ENCODE measurements at regions not wholly inside any gene's neighbourhood (a gene's known extent, or its start where the extent isn't known, plus 50 kb on each side); places are given as distances from the start of the nearest gene placed in this dataset.

DNA sequence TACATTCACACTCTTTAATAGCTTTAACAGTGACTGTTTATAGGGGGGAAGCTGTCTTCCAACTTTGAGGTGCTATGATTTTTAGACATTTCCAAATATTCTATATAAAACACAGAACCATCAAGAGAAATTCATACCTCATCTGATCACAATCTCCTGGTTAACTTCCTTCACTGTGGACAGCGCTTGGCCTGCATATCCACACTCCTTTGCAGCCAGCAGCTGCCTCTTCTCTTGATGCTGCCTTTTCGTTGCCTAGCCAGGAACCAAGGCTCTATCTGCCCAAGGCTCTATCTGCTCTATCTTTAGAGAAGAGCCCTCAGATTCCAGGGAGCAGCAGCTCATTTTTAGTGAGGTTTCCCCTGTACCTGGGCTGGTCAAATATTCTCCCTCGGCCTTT is 252.0 kb downstream of the PTEN start:
- H3K36me3 ChIP-seq (ENCODE audit: control insufficient read depth, insufficient read depth, low read length) = no peaks in the 10 kb centered on the region
- H3K79me2 ChIP-seq (ENCODE audit: control insufficient read depth, insufficient read depth, low read length) = no peaks in the 10 kb centered on the region
- H3K4me2 ChIP-seq (ENCODE audit: extremely low read depth, insufficient read depth, low read length) = no peak overlapping the region
- H2AFZ ChIP-seq (ENCODE audit: low read length) = no peak overlapping the region
- H4K20me1 ChIP-seq (ENCODE audit: control insufficient read depth, extremely low read depth, insufficient read depth, low read length) = no peaks in the 10 kb centered on the region
- TF ChIP-seq, protein P1, sequence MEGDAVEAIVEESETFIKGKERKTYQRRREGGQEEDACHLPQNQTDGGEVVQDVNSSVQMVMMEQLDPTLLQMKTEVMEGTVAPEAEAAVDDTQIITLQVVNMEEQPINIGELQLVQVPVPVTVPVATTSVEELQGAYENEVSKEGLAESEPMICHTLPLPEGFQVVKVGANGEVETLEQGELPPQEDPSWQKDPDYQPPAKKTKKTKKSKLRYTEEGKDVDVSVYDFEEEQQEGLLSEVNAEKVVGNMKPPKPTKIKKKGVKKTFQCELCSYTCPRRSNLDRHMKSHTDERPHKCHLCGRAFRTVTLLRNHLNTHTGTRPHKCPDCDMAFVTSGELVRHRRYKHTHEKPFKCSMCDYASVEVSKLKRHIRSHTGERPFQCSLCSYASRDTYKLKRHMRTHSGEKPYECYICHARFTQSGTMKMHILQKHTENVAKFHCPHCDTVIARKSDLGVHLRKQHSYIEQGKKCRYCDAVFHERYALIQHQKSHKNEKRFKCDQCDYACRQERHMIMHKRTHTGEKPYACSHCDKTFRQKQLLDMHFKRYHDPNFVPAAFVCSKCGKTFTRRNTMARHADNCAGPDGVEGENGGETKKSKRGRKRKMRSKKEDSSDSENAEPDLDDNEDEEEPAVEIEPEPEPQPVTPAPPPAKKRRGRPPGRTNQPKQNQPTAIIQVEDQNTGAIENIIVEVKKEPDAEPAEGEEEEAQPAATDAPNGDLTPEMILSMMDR (conservative IDR thresholded peaks at IDR 0.05 in 1 of 2, IDR thresholded peaks at IDR 0.05 in 1 of 2; ENCODE audit: low read depth in 1 of 2, low read length in 2 of 2) = no peak
- no peak for TF ChIP-seq EZH2 (IDR thresholded peaks at IDR 0.05; ENCODE audit: low read length, missing control alignments)
- H3K4me1 ChIP-seq (ENCODE audit: control insufficient read depth, extremely low read depth, insufficient read depth, low read length) = peaks cover 16% of the 10 kb centered on the region
- H3K9ac ChIP-seq (ENCODE audit: insufficient read depth, low read length) = no peak overlapping the region
- no peak overlapping the region for H3K27ac ChIP-seq (ENCODE audit: insufficient read depth, low read length)
- no peaks in the 10 kb centered on the region for H3K27me3 ChIP-seq (ENCODE audit: control insufficient read depth, insufficient read depth, low read length)
- H3K4me3 ChIP-seq (replicated peaks in 1 of 4; ENCODE audit: control extremely low read depth in 1 of 4, insufficient read depth in 1 of 4, low read depth in 3 of 4, low read length in 4 of 4) = no peak overlapping the region
- H3K9me3 ChIP-seq (ENCODE audit: control insufficient read depth, insufficient read depth, low read depth, low read length) = no peaks in the 10 kb centered on the region
- peak in 1 of 2 donors; percentile 15 for DNase-seq (ENCODE audit: low read depth in 2 of 2)

DNA sequence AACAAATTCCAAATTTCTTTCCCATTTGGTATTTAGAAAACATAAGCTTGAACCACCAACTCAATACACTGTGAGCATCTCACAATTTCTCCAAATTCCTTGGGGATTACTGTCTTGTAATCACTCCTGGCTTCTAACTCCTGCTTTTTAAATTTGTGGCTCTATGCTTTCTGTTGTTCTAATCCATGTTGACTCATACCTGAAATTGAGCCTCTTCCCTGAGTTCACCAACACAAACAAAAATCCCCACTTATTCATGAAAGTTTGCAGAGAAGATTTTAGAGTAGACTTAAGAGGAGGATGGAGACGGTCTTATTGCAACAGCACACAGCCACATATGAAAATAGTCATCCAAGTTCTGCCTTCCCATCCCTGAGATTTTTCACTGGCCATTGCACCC is 252.5 kb downstream of the PTEN start:
- no peak overlapping the region for H3K27ac ChIP-seq (ENCODE audit: insufficient read depth, low read length)

DNA sequence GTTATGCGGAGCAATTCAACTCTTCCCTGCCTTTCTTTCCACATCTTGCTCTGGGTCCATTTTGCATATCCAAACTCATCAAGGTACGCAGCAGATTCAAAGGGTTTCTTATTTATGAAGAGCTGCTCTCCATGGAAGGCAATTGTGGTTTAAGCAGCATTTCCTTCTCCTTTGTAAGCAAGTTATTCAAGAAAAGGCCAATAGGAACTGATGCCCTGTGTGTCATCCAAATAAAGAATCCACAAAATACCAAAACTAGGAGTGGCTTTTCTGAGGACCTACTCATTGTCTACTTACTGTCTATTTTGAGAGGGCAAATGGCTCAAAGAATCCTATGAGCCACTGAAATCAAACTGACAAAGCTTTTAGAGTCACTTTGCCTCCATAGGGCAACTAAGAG is 253.1 kb downstream of the PTEN start:
- TF ChIP-seq EZH2 (IDR thresholded peaks at IDR 0.05; ENCODE audit: low read length, missing control alignments) = no peak
- TF ChIP-seq, protein P1 (conservative IDR thresholded peaks at IDR 0.05 in 1 of 2, IDR thresholded peaks at IDR 0.05 in 1 of 2; ENCODE audit: low read depth in 1 of 2, low read length in 2 of 2) = no peak
- peak overlapping the region; percentile 6 for H3K4me2 ChIP-seq (ENCODE audit: extremely low read depth, insufficient read depth, low read length)
- no peak overlapping the region for H3K9ac ChIP-seq (ENCODE audit: insufficient read depth, low read length)

More for the DNA sequence above, 252.5 kb downstream of the PTEN start:
- H3K27me3 ChIP-seq (ENCODE audit: control insufficient read depth, insufficient read depth, low read length) = no peaks in the 10 kb centered on the region
- no peak overlapping the region for H3K4me3 ChIP-seq (replicated peaks in 1 of 4; ENCODE audit: control extremely low read depth in 1 of 4, insufficient read depth in 1 of 4, low read depth in 3 of 4, low read length in 4 of 4)
- DNase-seq (ENCODE audit: low read depth in 2 of 2) = peak in 1 of 2 donors; percentile 77
- no peak for TF ChIP-seq EZH2 (IDR thresholded peaks at IDR 0.05; ENCODE audit: low read length, missing control alignments)
- TF ChIP-seq, protein P1 (conservative IDR thresholded peaks at IDR 0.05 in 1 of 2, IDR thresholded peaks at IDR 0.05 in 1 of 2; ENCODE audit: low read depth in 1 of 2, low read length in 2 of 2) = no peak
- H3K4me2 ChIP-seq (ENCODE audit: extremely low read depth, insufficient read depth, low read length) = no peak overlapping the region
- H4K20me1 ChIP-seq (ENCODE audit: control insufficient read depth, extremely low read depth, insufficient read depth, low read length) = no peaks in the 10 kb centered on the region
- H3K4me1 ChIP-seq (ENCODE audit: control insufficient read depth, extremely low read depth, insufficient read depth, low read length) = peaks cover 11% of the 10 kb centered on the region
- H3K9me3 ChIP-seq (ENCODE audit: control insufficient read depth, insufficient read depth, low read depth, low read length) = no peaks in the 10 kb centered on the region
- H3K9ac ChIP-seq (ENCODE audit: insufficient read depth, low read length) = no peak overlapping the region
- no peak overlapping the region for H2AFZ ChIP-seq (ENCODE audit: low read length)
- H3K36me3 ChIP-seq (ENCODE audit: control insufficient read depth, insufficient read depth, low read length) = no peaks in the 10 kb centered on the region
- no peaks in the 10 kb centered on the region for H3K79me2 ChIP-seq (ENCODE audit: control insufficient read depth, insufficient read depth, low read length)

More for the DNA sequence above, 253.1 kb downstream of the PTEN start:
- no peaks in the 10 kb centered on the region for H3K36me3 ChIP-seq (ENCODE audit: control insufficient read depth, insufficient read depth, low read length)
- H4K20me1 ChIP-seq (ENCODE audit: control insufficient read depth, extremely low read depth, insufficient read depth, low read length) = no peaks in the 10 kb centered on the region
- H3K27ac ChIP-seq (ENCODE audit: insufficient read depth, low read length) = peak overlapping the region; percentile 19
- no peaks in the 10 kb centered on the region for H3K27me3 ChIP-seq (ENCODE audit: control insufficient read depth, insufficient read depth, low read length)
- H3K9me3 ChIP-seq (ENCODE audit: control insufficient read depth, insufficient read depth, low read depth, low read length) = no peaks in the 10 kb centered on the region
- H3K4me3 ChIP-seq (replicated peaks in 1 of 4; ENCODE audit: control extremely low read depth in 1 of 4, insufficient read depth in 1 of 4, low read depth in 3 of 4, low read length in 4 of 4) = no peak overlapping the region
- H3K4me1 ChIP-seq (ENCODE audit: control insufficient read depth, extremely low read depth, insufficient read depth, low read length) = peaks cover 11% of the 10 kb centered on the region
- no peaks in the 10 kb centered on the region for H3K79me2 ChIP-seq (ENCODE audit: control insufficient read depth, insufficient read depth, low read length)
- DNase-seq (ENCODE audit: low read depth in 2 of 2) = peak in 1 of 2 donors; percentile 79
- H2AFZ ChIP-seq (ENCODE audit: low read length) = peak overlapping the region; percentile 25
